GM13976 (cell line): ENCODE measurements at regions not wholly inside any gene's neighbourhood (a gene's known extent, or its start where the extent isn't known, plus 50 kb on each side); places are given as distances from the start of the nearest gene placed in this dataset.

Source experiments
- DNase-seq: peaks from one replicate; pipeline ENCODE4 v3.0.0; 2012; ENCODE audit warnings: low spot score
- in situ Hi-C: fragments of 300-500 bp; cut with MboI; formaldehyde crosslinking; loops from one replicate; pipeline ENCODE4 v1.12.0; 2022; ENCODE audit warnings: low sequenced_read_pairs, mixed read lengths, inconsistent platforms; ENCODE audit not compliant: unreplicated experiment
- TF ChIP-seq, protein P1 (sequence below): IDR thresholded peaks from 2 replicates; pipeline ENCODE4 v1.5.1; 2012; ENCODE audit warnings: borderline replicate concordance, mild to moderate bottlenecking; ENCODE audit not compliant: insufficient read depth; ENCODE audit errors: extremely low read depth, missing control alignments, control extremely low read depth

DNA sequence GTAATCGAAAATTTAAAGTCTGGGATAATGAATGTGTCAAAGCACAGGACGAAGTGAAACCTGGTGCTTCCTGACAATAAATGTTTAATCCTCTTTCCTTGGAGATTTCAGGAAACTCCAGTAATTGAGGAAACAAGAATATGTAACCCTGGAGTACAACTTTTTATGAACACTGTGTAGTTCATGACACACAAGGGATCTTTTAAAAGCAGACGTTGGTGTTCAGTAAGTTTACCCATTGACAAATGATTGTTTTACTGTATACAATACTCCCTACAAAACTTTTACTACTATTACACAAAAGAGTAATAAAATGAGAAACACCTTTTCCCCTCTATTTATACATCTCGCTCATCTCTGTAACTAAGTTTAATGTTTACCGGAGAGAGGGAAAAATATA, 312.4 kb downstream of the PPARGC1A start:
- no peak for DNase-seq
- TF ChIP-seq, protein P1, sequence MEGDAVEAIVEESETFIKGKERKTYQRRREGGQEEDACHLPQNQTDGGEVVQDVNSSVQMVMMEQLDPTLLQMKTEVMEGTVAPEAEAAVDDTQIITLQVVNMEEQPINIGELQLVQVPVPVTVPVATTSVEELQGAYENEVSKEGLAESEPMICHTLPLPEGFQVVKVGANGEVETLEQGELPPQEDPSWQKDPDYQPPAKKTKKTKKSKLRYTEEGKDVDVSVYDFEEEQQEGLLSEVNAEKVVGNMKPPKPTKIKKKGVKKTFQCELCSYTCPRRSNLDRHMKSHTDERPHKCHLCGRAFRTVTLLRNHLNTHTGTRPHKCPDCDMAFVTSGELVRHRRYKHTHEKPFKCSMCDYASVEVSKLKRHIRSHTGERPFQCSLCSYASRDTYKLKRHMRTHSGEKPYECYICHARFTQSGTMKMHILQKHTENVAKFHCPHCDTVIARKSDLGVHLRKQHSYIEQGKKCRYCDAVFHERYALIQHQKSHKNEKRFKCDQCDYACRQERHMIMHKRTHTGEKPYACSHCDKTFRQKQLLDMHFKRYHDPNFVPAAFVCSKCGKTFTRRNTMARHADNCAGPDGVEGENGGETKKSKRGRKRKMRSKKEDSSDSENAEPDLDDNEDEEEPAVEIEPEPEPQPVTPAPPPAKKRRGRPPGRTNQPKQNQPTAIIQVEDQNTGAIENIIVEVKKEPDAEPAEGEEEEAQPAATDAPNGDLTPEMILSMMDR, result no peak
- in situ Hi-C loops, result no loop called here

DNA sequence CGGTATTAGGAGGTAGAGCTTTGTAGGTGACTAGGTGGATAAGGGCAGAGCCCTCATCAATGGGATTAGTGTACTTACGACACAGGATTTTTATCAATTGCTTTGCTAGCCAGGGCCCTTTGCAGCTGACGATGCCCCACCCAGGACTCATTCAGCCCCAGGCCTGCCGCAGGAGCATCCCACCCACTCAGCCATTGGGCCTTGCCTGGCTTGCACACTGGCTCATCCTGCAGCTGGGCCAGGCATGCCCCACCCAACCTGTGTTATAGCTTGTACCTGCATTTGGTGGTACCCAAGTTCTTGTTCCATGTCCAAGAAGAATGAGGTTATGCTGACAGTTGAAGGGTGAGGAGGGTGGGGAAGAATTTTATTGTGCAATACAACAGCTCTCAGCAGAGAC, 317.5 kb downstream of the PPARGC1A start:
- DNase-seq, result no peak
- in situ Hi-C loops, result no loop called here
- TF ChIP-seq, protein P1, result no peak

DNA sequence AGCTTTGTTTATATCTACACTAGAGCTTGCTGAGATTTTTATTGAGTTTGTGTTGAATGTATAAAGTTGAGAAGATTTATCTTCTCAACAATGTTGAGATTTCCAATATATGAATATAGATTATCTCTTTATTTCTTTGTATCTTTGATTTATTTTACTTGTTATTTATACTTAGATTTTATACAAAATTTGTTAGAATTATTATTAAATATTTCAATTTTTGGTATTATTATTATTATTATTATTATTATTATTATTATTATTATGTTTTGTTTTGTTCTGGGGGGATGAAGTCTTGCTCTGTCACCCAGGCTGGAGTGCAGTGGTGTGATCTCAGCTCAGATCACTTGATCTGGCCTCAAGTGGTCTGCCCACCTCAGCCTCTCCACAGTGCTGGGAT, 322.5 kb downstream of the PPARGC1A start:
- no peak for DNase-seq
- TF ChIP-seq, protein P1, result no peak
- in situ Hi-C loops, result no loop called here

DNA sequence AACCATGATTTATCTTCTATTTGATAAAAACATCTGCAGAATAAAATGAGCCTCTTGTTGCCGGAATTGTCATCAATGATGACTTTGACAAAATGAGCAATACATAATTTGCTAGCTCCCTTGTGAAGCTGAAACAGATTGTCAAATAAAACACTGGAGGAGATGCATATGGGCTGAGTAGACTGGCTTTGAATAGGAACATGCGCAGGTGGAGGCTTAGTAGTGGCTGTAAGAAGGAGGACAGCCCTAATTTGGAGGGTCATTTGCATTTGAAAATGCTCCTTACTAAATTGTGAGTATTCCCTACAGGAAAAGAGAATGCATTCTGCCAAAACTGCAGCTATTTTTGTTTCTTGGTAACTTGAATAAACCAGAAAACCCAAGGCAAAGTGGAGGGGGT, 329.1 kb downstream of the PPARGC1A start:
- in situ Hi-C loops, result no loop called here
- no peak for DNase-seq
- TF ChIP-seq, protein P1, result no peak

DNA sequence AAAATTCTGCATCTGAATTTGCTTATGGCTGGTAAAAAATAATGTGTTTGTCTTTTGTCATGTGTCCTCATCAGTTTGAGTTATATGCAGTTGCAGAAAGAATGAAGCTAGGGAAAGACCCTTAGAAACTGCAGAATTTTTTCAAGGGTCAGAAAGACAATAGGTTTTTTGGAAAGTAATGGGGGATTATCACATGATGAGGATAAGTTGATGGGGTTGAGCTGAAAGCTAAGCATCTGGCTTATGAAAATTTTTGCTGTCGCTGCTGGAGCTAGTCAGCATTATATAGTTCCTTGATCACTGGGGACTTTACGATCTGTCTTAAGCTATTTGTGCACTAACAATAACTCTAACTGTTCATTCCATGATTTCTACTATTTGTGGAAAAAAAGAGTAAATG, 331.7 kb downstream of the PPARGC1A start:
- DNase-seq, result no peak
- TF ChIP-seq, protein P1, result no peak
- in situ Hi-C loops, result no loop called here

DNA sequence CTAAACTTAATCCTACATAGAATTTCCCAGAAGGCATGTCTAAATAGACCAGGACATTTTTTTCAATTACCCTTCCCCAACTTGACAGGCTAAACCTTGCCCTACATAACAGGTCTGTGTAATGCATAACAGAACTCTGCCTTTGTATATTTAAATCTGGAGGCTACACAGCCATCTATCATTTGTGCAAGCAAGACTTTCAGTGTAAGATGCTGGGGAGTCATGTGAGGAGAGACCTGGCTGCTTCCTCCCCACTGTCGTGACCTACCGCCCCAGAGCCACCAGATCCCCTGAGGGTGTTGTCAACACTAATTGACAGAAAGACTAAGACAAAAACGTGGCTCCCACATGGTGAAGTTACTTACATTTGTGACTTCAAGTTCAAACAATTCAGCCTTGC, 342.2 kb downstream of the PPARGC1A start:
- TF ChIP-seq, protein P1, result no peak
- in situ Hi-C loops, result no loop called here
- DNase-seq, result no peak

DNA sequence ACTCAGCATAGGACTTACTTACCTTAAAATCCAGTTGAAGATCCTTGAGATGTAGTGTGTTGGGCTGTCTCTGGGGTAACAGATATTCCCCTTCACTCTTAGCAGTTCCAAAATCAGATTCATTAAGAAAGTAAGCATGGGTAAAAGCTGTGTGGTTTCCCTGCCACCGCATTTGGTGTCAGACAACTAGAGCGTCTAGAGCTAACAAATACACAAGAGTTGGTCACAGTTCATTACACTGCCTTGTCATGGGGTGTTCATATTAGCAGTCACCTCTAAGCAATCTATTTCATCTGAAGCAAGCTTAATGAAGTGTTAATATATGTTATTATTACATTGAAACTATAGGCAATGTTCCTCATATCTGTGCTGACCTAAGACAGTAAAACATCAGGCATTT, 342.8 kb downstream of the PPARGC1A start:
- TF ChIP-seq, protein P1, result no peak
- no peak for DNase-seq
- in situ Hi-C loops, result no loop called here
